Right lobe of liver (tissue), 4 donors: ENCODE measurements at regions not wholly inside any gene's neighbourhood (a gene's known extent, or its start where the extent isn't known, plus 50 kb on each side); places are given as distances from the start of the nearest gene placed in this dataset.

Source experiments
- POLR2A ChIP-seq: fragments of 450-650 bp; IDR thresholded peaks from one replicate; pipeline ENCODE4 v1.6.1; 2017; ENCODE audit warnings: antibody characterized with exemption, mild to moderate bottlenecking
- TF ChIP-seq, protein P1 (sequence below), 4 donors: fragments of 200-600 bp in 3 of 4; fragments of 450-650 bp in 1 of 4; IDR thresholded peaks; one replicate each; pipeline versions ENCODE4 v1.5.1 to v1.8.0; 2016 to 2022; ENCODE audit warnings: antibody characterized with exemption in 4 of 4, mild to moderate bottlenecking in 2 of 4
- donor health status: DM: no; HTN: no; CAD: no.
- donor health status: DM: no; HTN: no; CAD: no.
- donor health status: DM: no; HTN: yes; CAD: no.

DNA sequence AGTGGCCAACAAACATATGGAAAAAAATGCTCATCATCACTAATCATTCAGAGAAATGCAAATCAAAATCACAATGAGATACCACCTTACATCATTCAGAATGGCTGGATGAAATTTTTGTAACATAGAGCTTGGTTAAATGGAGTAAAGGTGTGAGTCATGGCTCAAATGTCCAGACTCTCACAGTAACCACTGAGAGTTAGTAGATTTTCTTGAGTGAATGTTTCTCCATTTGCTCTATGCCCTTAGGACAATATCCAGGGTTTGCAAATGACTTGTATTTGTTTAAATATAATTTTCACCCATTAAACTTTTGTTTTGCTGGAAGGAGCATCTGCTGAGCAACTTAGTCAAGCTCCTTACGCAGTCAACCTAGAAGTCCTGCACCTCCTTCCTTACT, 967.2 kb downstream of the XPNPEP1 start:
- TF ChIP-seq, protein P1, sequence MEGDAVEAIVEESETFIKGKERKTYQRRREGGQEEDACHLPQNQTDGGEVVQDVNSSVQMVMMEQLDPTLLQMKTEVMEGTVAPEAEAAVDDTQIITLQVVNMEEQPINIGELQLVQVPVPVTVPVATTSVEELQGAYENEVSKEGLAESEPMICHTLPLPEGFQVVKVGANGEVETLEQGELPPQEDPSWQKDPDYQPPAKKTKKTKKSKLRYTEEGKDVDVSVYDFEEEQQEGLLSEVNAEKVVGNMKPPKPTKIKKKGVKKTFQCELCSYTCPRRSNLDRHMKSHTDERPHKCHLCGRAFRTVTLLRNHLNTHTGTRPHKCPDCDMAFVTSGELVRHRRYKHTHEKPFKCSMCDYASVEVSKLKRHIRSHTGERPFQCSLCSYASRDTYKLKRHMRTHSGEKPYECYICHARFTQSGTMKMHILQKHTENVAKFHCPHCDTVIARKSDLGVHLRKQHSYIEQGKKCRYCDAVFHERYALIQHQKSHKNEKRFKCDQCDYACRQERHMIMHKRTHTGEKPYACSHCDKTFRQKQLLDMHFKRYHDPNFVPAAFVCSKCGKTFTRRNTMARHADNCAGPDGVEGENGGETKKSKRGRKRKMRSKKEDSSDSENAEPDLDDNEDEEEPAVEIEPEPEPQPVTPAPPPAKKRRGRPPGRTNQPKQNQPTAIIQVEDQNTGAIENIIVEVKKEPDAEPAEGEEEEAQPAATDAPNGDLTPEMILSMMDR (IDR thresholded peaks at IDR 0.05) = no peak
- no peak for TF ChIP-seq POLR2A
